ENCODE measurements at regions not wholly inside any gene's neighbourhood (a gene's known extent, or its start where the extent isn't known, plus 50 kb on each side); places are given as distances from the start of the nearest gene placed in this dataset.

- Histone ChIP-seq H3K27me3 (no peaks in the 10 kb centered on the region), H3K9me3 (peaks cover 0 to 12% of the 10 kb centered on the region in 2 donors), H3K4me3 (no peak overlapping the region), H3K36me3 (no peaks in the 10 kb centered on the region), H3K4me1 (no peaks in the 10 kb centered on the region), H3K27ac (no peak overlapping the region)
- TF ChIP-seq CTCF (IDR thresholded peaks at IDR 0.05): no peak
- ATAC-seq: no peak
- intact Hi-C loops (cut with DNase I): no loop called here
- no peak for DNase-seq
Measured at GRCh38 chr2:199216253-199216652, 241.5 kb downstream of the SATB2 start.

GRCh38 chr2:199207011-199207410 is 250.7 kb downstream of the SATB2 start:
- ATAC-seq: no peak
- H3K9me3 ChIP-seq: peaks cover 0 to 12% of the 10 kb centered on the region in 2 donors

GRCh38 chr2:199206536-199206935 is 251.2 kb downstream of the SATB2 start:
- H3K36me3 ChIP-seq: no peaks in the 10 kb centered on the region
- no peak for ATAC-seq
- no peak for DNase-seq
- peaks cover 0 to 8% of the 10 kb centered on the region in 2 donors for H3K9me3 ChIP-seq
- no peak overlapping the region for H3K27ac ChIP-seq
- H3K4me1 ChIP-seq: no peaks in the 10 kb centered on the region
- no peak overlapping the region for H3K4me3 ChIP-seq
- intact Hi-C loops (cut with DNase I): no loop called here
- H3K27me3 ChIP-seq: no peaks in the 10 kb centered on the region
- TF ChIP-seq CTCF (IDR thresholded peaks at IDR 0.05): no peak

More at GRCh38 chr2:199207011-199207410, 250.7 kb downstream of the SATB2 start:
- intact Hi-C loops (cut with DNase I): no loop called here
- Histone ChIP-seq H3K27ac (no peak overlapping the region), H3K4me1 (no peaks in the 10 kb centered on the region), H3K36me3 (no peaks in the 10 kb centered on the region), H3K27me3 (no peaks in the 10 kb centered on the region), H3K4me3 (no peak overlapping the region)
- no peak for DNase-seq
- TF ChIP-seq CTCF (IDR thresholded peaks at IDR 0.05): no peak

GRCh38 chr2:199202964-199203363 is 254.8 kb downstream of the SATB2 start:
- Histone ChIP-seq H3K9me3 (no peaks in the 10 kb centered on the region), H3K36me3 (no peaks in the 10 kb centered on the region), H3K27me3 (no peaks in the 10 kb centered on the region), H3K4me3 (no peak overlapping the region), H3K4me1 (no peaks in the 10 kb centered on the region), H3K27ac (no peak overlapping the region)
- no peak for TF ChIP-seq CTCF (IDR thresholded peaks at IDR 0.05)
- no peak for ATAC-seq
- intact Hi-C loops (cut with DNase I): no loop called here
- DNase-seq: no peak

GRCh38 chr2:199201539-199201938 is 256.2 kb downstream of the SATB2 start:
- Histone ChIP-seq H3K4me3 (no peak overlapping the region), H3K27me3 (no peaks in the 10 kb centered on the region), H3K4me1 (no peaks in the 10 kb centered on the region), H3K9me3 (no peaks in the 10 kb centered on the region), H3K27ac (no peak overlapping the region), H3K36me3 (no peaks in the 10 kb centered on the region)
- DNase-seq: no peak
- intact Hi-C loops (cut with DNase I): no loop called here
- no peak for TF ChIP-seq CTCF (IDR thresholded peaks at IDR 0.05)
- no peak for ATAC-seq
